Heart left ventricle (tissue), 13 donors: ENCODE measurements at regions not wholly inside any gene's neighbourhood (a gene's known extent, or its start where the extent isn't known, plus 50 kb on each side); places are given as distances from the start of the nearest gene placed in this dataset.

ENCODE experiments used
- POLR2A ChIP-seq, 2 donors: fragments of 450-650 bp; IDR thresholded peaks; one replicate each; pipeline ENCODE4 v1.6.1; 2017; ENCODE audit warnings: antibody characterized with exemption in 2 of 2, mild to moderate bottlenecking in 2 of 2, moderate library complexity in 2 of 2
- TF ChIP-seq, protein P1 (sequence below), 12 donors: fragments of 200-600 bp; sonication (generic) in 4 of 12; IDR thresholded peaks; one replicate each; pipeline versions ENCODE4 v1.5.0 to v1.8.0; 2018 to 2022; ENCODE audit warnings: antibody characterized with exemption in 12 of 12, mild to moderate bottlenecking in 5 of 12
- donor health status: ischemic (EF 13 %, LVEDD 7.1; RV severe dilation, severe dysfunction).
- donor health status: DM: no; HTN: yes; CAD: no.
- donor health status: DM: no; HTN: no; CAD: no.
- donor health status: ischemic (EF 25% LVEDD 6.9; RV normal size, moderate dysfunction).
- donor health status: ischemic (EF 25% LVEDD 5.7; RV mildly dilated, moderate dysfunction).
- donor health status: ischemic (EF 35%, LVEDD 5.7; RV mildly dilated, moderate dysfunction).
- donor health status: nonischemic (EF 11% LVEDD 7.7; RV severe dilation, severe dysfunction).
- donor health status: DM: yes; HTN: yes; CAD: no.
- donor health status: PGD.
- donor health status: ischemic (EF 29% LVEDD 5.4; RV normal size, mild dysfunction).
- donor health status: nonischemic (EF 23%, LVEDD 6.1; RV moderate dilation, normal function).

DNA sequence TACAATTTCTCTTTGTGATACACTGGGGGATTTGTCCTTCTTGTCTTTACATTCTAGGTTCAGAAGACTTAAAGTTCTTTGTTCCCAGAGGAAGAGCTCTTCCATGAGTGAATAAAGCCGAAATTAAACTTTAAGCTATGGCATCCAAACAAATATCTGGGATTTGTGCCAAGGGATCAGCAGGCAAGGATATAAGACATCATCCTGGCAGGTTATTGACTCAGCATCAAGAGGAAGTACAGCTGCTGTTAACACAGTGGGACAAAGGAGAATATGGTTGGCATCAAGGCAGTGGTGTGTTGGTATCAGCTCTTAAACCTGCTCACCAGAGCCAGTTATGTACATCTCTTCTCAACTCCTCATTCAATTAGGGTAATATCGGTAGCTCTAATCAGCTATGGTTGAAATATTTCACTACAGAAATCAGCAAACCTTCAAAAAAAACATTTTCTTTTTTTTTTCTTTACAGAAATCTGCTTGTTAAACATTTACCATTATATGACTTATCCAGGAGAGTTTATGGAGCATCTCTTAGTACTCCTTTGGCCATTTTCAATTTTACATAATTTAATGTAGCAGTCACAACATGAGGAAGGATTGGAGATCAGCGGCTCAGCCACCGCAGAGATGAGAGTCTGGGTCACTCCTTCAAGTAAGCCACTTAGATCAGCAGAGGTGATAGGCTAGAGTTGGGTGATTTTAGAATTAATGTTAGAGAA, 1198.6 kb upstream of the EPHA6 start:
- TF ChIP-seq, protein P1, sequence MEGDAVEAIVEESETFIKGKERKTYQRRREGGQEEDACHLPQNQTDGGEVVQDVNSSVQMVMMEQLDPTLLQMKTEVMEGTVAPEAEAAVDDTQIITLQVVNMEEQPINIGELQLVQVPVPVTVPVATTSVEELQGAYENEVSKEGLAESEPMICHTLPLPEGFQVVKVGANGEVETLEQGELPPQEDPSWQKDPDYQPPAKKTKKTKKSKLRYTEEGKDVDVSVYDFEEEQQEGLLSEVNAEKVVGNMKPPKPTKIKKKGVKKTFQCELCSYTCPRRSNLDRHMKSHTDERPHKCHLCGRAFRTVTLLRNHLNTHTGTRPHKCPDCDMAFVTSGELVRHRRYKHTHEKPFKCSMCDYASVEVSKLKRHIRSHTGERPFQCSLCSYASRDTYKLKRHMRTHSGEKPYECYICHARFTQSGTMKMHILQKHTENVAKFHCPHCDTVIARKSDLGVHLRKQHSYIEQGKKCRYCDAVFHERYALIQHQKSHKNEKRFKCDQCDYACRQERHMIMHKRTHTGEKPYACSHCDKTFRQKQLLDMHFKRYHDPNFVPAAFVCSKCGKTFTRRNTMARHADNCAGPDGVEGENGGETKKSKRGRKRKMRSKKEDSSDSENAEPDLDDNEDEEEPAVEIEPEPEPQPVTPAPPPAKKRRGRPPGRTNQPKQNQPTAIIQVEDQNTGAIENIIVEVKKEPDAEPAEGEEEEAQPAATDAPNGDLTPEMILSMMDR (IDR thresholded peaks at IDR 0.05), result no peak
- TF ChIP-seq POLR2A (IDR thresholded peaks at IDR 0.05), result no peak
